HL-60 (cell line): ENCODE measurements at regions not wholly inside any gene's neighbourhood (a gene's known extent, or its start where the extent isn't known, plus 50 kb on each side); places are given as distances from the start of the nearest gene placed in this dataset.

Experiments
- GABPA ChIP-seq: IDR thresholded peaks from 2 replicates; pipeline ENCODE4 v1.6.1; 2012; ENCODE audit warnings: low read depth
- POLR2AphosphoS5 ChIP-seq: IDR thresholded peaks from 2 replicates; pipeline ENCODE4 v1.6.1; 2012; ENCODE audit warnings: low read depth
- SPI1 ChIP-seq: IDR thresholded peaks from 2 replicates; pipeline ENCODE4 v1.6.1; 2012; ENCODE audit warnings: low read depth, mild to moderate bottlenecking, borderline replicate concordance
- TF ChIP-seq, protein P1 (sequence below): IDR thresholded peaks from one replicate; pipeline ENCODE4 v1.5.1; 2011; ENCODE audit warnings: low read length, control low read depth, inconsistent platforms; ENCODE audit not compliant: insufficient read depth
- TF ChIP-seq, protein P2 (sequence below): IDR thresholded peaks from 2 replicates; pipeline ENCODE4 v1.6.1; 2012; ENCODE audit warnings: low read depth; ENCODE audit not compliant: insufficient replicate concordance

- TF ChIP-seq, protein P1, sequence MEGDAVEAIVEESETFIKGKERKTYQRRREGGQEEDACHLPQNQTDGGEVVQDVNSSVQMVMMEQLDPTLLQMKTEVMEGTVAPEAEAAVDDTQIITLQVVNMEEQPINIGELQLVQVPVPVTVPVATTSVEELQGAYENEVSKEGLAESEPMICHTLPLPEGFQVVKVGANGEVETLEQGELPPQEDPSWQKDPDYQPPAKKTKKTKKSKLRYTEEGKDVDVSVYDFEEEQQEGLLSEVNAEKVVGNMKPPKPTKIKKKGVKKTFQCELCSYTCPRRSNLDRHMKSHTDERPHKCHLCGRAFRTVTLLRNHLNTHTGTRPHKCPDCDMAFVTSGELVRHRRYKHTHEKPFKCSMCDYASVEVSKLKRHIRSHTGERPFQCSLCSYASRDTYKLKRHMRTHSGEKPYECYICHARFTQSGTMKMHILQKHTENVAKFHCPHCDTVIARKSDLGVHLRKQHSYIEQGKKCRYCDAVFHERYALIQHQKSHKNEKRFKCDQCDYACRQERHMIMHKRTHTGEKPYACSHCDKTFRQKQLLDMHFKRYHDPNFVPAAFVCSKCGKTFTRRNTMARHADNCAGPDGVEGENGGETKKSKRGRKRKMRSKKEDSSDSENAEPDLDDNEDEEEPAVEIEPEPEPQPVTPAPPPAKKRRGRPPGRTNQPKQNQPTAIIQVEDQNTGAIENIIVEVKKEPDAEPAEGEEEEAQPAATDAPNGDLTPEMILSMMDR, result no peak
- TF ChIP-seq, protein P2, sequence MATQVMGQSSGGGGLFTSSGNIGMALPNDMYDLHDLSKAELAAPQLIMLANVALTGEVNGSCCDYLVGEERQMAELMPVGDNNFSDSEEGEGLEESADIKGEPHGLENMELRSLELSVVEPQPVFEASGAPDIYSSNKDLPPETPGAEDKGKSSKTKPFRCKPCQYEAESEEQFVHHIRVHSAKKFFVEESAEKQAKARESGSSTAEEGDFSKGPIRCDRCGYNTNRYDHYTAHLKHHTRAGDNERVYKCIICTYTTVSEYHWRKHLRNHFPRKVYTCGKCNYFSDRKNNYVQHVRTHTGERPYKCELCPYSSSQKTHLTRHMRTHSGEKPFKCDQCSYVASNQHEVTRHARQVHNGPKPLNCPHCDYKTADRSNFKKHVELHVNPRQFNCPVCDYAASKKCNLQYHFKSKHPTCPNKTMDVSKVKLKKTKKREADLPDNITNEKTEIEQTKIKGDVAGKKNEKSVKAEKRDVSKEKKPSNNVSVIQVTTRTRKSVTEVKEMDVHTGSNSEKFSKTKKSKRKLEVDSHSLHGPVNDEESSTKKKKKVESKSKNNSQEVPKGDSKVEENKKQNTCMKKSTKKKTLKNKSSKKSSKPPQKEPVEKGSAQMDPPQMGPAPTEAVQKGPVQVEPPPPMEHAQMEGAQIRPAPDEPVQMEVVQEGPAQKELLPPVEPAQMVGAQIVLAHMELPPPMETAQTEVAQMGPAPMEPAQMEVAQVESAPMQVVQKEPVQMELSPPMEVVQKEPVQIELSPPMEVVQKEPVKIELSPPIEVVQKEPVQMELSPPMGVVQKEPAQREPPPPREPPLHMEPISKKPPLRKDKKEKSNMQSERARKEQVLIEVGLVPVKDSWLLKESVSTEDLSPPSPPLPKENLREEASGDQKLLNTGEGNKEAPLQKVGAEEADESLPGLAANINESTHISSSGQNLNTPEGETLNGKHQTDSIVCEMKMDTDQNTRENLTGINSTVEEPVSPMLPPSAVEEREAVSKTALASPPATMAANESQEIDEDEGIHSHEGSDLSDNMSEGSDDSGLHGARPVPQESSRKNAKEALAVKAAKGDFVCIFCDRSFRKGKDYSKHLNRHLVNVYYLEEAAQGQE, result no peak
- TF ChIP-seq POLR2AphosphoS5 (no peak), GABPA (no peak), SPI1 (no peak)
Observed at GRCh38 chr9:75658301-75658905, 232.1 kb upstream of the PCSK5 start.
